Liver (tissue), 8 donors: ENCODE measurements at regions not wholly inside any gene's neighbourhood (a gene's known extent, or its start where the extent isn't known, plus 50 kb on each side); places are given as distances from the start of the nearest gene placed in this dataset.

Experiments used
- DNase-seq: peaks from one replicate; pipeline ENCODE4 v3.0.0-alpha.2; 2017; ENCODE audit warnings: low spot score
- H3K27ac ChIP-seq, 2 donors: one replicate each; pipeline ENCODE4 v1.7.0; 2013; ENCODE audit warnings: inconsistent platforms in 2 of 2, low read length in 2 of 2, control low read depth in 1 of 2, low read depth in 1 of 2, mild to moderate bottlenecking in 1 of 2
- H3K27me3 ChIP-seq, 4 donors: one replicate each; pipeline versions ENCODE4 v1.6.1 to v1.7.0; 2013; ENCODE audit warnings: low read length in 3 of 4, inconsistent platforms in 1 of 4, mild to moderate bottlenecking in 1 of 4, moderate library complexity in 1 of 4; ENCODE audit not compliant: control insufficient read depth in 4 of 4, insufficient read depth in 4 of 4
- H3K36me3 ChIP-seq, 4 donors: one replicate each; pipeline versions ENCODE4 v1.6.1 to v1.7.0; 2013; ENCODE audit warnings: low read length in 3 of 4, mild to moderate bottlenecking in 3 of 4, low read depth in 1 of 4, moderate library complexity in 1 of 4; ENCODE audit not compliant: control insufficient read depth in 4 of 4, insufficient read depth in 3 of 4
- H3K4me1 ChIP-seq, 4 donors: one replicate each; pipeline versions ENCODE4 v1.6.1 to v1.7.0; 2013; ENCODE audit warnings: low read length in 3 of 4, mild to moderate bottlenecking in 3 of 4, moderate library complexity in 1 of 4; ENCODE audit not compliant: control insufficient read depth in 4 of 4, insufficient read depth in 4 of 4
- H3K4me3 ChIP-seq, 3 donors: one replicate each; pipeline versions ENCODE4 v1.6.1 to v1.7.0; 2013; ENCODE audit warnings: low read length in 3 of 3, control low read depth in 1 of 3, low read depth in 1 of 3, mild to moderate bottlenecking in 1 of 3
- H3K9ac ChIP-seq, 2 donors: one replicate each; pipeline ENCODE4 v1.7.0; 2013; ENCODE audit warnings: low read length in 2 of 2, mild to moderate bottlenecking in 2 of 2, moderate library complexity in 2 of 2, control low read depth in 1 of 2, low read depth in 1 of 2
- H3K9me3 ChIP-seq, 4 donors: one replicate each; pipeline versions ENCODE4 v1.6.1 to v1.7.0; 2013; ENCODE audit warnings: low read length in 3 of 4; ENCODE audit not compliant: control insufficient read depth in 4 of 4
- ATF3 ChIP-seq: IDR thresholded peaks from 2 replicates; pipeline ENCODE4 v1.6.1; 2016; ENCODE audit warnings: antibody characterized with exemption
- CTCF ChIP-seq: fragments of 150-350 bp; IDR thresholded peaks from 2 replicates; pipeline ENCODE4 v1.5.1; 2017; ENCODE audit warnings: improper control_type of control experiment, low read depth, low read length; ENCODE audit not compliant: missing input control
- EGR1 ChIP-seq, 2 donors: IDR thresholded peaks; 2 replicates each; pipeline ENCODE4 v1.6.1; 2016 to 2018; ENCODE audit warnings: antibody characterized with exemption in 2 of 2, low read depth in 2 of 2
- FOXA1 ChIP-seq: IDR thresholded peaks from 2 replicates; pipeline ENCODE4 v1.6.1; 2016; ENCODE audit warnings: antibody characterized with exemption
- FOXA2 ChIP-seq: IDR thresholded peaks from 2 replicates; pipeline ENCODE4 v1.6.1; 2016; ENCODE audit warnings: antibody characterized with exemption
- GABPA ChIP-seq, 2 donors: IDR thresholded peaks in 1 of 2; conservative IDR thresholded peaks in 1 of 2; 2 replicates each; pipeline ENCODE4 v1.6.1; 2016; ENCODE audit warnings: antibody characterized with exemption in 2 of 2, mild to moderate bottlenecking in 1 of 2, moderate library complexity in 1 of 2
- HNF4A ChIP-seq, 2 donors: conservative IDR thresholded peaks; 2 replicates each; pipeline ENCODE4 v1.6.1; 2016; ENCODE audit warnings: antibody characterized with exemption in 2 of 2, mild to moderate bottlenecking in 2 of 2
- HNF4G ChIP-seq: IDR thresholded peaks from 2 replicates; pipeline ENCODE4 v1.6.1; 2016; ENCODE audit warnings: antibody characterized with exemption
- JUND ChIP-seq, 2 donors: IDR thresholded peaks; 2 replicates each; pipeline ENCODE4 v1.6.1; 2016; ENCODE audit warnings: antibody characterized with exemption in 2 of 2
- MAX ChIP-seq: IDR thresholded peaks from 2 replicates; pipeline ENCODE4 v1.6.1; 2016; ENCODE audit warnings: antibody characterized with exemption
- NR2F2 ChIP-seq: IDR thresholded peaks from 2 replicates; pipeline ENCODE4 v1.6.1; 2016; ENCODE audit warnings: antibody characterized with exemption
- RAD21 ChIP-seq, 2 donors: IDR thresholded peaks; 2 replicates each; pipeline ENCODE4 v1.6.1; 2016; ENCODE audit warnings: antibody characterized with exemption in 2 of 2, mild to moderate bottlenecking in 2 of 2
- REST ChIP-seq: IDR thresholded peaks from 2 replicates; pipeline ENCODE4 v1.6.1; 2016; ENCODE audit warnings: antibody characterized with exemption, mild to moderate bottlenecking
- RXRA ChIP-seq, 2 donors: IDR thresholded peaks; 2 replicates each; pipeline ENCODE4 v1.6.1; 2017 to 2018; ENCODE audit warnings: antibody characterized with exemption in 2 of 2, mild to moderate bottlenecking in 1 of 2
- SP1 ChIP-seq: IDR thresholded peaks from 2 replicates; pipeline ENCODE4 v1.6.1; 2018; ENCODE audit warnings: antibody characterized with exemption, mild to moderate bottlenecking
- TAF1 ChIP-seq: conservative IDR thresholded peaks from 2 replicates; pipeline ENCODE4 v1.6.1; 2016; ENCODE audit warnings: antibody characterized with exemption, mild to moderate bottlenecking
- YY1 ChIP-seq: IDR thresholded peaks from 2 replicates; pipeline ENCODE4 v1.6.1; 2016; ENCODE audit warnings: antibody characterized with exemption, mild to moderate bottlenecking
- ZBTB33 ChIP-seq: IDR thresholded peaks from 2 replicates; pipeline ENCODE4 v1.6.1; 2016; ENCODE audit warnings: antibody characterized with exemption
- WGBS: extraction: QIAGEN DNeasy Blood & Tissue Kit; methylation state at CpG from one replicate; pipeline ENCODE4 v1.1.7; 2013; 5-methylcytosine and 5-hydroxymethylcytosine counted together
- donor health status: healthy.
- donor health status: healthy.
- donor health status: healthy.
- donor health status: healthy.
- donor health status: healthy.

- Histone ChIP-seq H3K9me3 (no peaks in the 10 kb centered on the region), H3K36me3 (no peaks in the 10 kb centered on the region), H3K27me3 (no peaks in the 10 kb centered on the region), H3K9ac (no peak overlapping the region), H3K4me1 (peaks cover 0 to 7% (median 2%) of the 10 kb centered on the region in 4 donors), H3K27ac (no peak overlapping the region), H3K4me3 (no peak overlapping the region)
- DNase-seq: no peak
- no peak for TF ChIP-seq RXRA (IDR thresholded peaks at IDR 0.05)
- no peak for TF ChIP-seq HNF4G
- TF ChIP-seq REST: no peak
- TF ChIP-seq ZBTB33: no peak
- no peak for TF ChIP-seq MAX
- 95% methylated on average over 4 of the region's 4 CpGs for WGBS
Measured at GRCh38 chr9:107390778-107391177, 98.8 kb downstream of the KLF4 start.

- Histone ChIP-seq H3K27ac (peak overlapping the region; percentile 3 to 8), H3K4me1 (peaks cover 0 to 7% (median 2%) of the 10 kb centered on the region in 4 donors), H3K9me3 (no peaks in the 10 kb centered on the region), H3K27me3 (no peaks in the 10 kb centered on the region), H3K4me3 (no peak overlapping the region), H3K36me3 (no peaks in the 10 kb centered on the region), H3K9ac (no peak overlapping the region)
- no peak for DNase-seq
- 96% methylated on average over 8 of the region's 8 CpGs for WGBS
- TF ChIP-seq RXRA (IDR thresholded peaks at IDR 0.05) (no peak), REST (no peak), ZBTB33 (no peak), FOXA1 (no peak), FOXA2 (no peak), ATF3 (no peak), EGR1 (IDR thresholded peaks at IDR 0.05; ENCODE audit: low read depth in 2 of 2) (no peak), TAF1 (no peak), JUND (IDR thresholded peaks at IDR 0.05) (no peak), SP1 (no peak), MAX (no peak), GABPA (IDR thresholded peaks at IDR 0.05 in 1 of 2, conservative IDR thresholded peaks at IDR 0.05 in 1 of 2) (no peak), HNF4A (conservative IDR thresholded peaks at IDR 0.05) (no peak), YY1 (no peak), RAD21 (IDR thresholded peaks at IDR 0.05) (no peak), CTCF (no peak), NR2F2 (no peak), HNF4G (no peak)
Measured at GRCh38 chr9:107390279-107390678, 99.3 kb downstream of the KLF4 start.
